Gastrocnemius medialis (tissue), 4 donors: ENCODE measurements at regions not wholly inside any gene's neighbourhood (a gene's known extent, or its start where the extent isn't known, plus 50 kb on each side); places are given as distances from the start of the nearest gene placed in this dataset.

Source experiments
- POLR2A ChIP-seq, 2 donors: fragments of 450-650 bp; IDR thresholded peaks; one replicate each; pipeline ENCODE4 v1.6.1; 2017; ENCODE audit warnings: antibody characterized with exemption in 2 of 2, mild to moderate bottlenecking in 2 of 2, moderate library complexity in 2 of 2
- TF ChIP-seq, protein P1 (sequence below), 5 experiments: fragments of 450-650 bp in 3 of 5; fragments of 200-600 bp in 2 of 5; sonication (generic) in 2 of 5; IDR thresholded peaks in 4 of 5; conservative IDR thresholded peaks in 1 of 5; 1 replicate in 4 of 5; 2 replicates in 1 of 5; pipeline ENCODE4 v1.5.1; 2016 to 2019; ENCODE audit warnings: antibody characterized with exemption in 5 of 5, mild to moderate bottlenecking in 3 of 5, moderate library complexity in 3 of 5

DNA sequence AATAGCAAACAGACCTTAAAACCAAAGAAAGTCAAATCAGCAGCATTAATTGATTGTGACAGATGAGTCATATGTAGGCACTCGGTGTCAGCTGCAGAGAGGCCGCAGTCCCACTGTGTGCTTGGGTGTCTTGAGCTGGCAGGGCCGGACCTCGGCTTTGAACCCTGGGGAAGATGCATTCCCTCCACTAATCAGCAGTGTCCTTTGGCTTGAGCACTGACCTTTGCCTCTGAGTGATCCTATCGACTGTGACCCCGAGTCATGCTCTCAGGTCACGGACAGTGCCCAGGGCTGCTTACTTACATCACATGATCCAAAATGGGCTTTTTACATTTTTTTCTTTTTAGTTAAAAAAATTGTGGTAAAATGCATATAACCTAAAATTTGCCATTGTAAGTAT is 188.7 kb downstream of the GADD45G start:
- TF ChIP-seq, protein P1, sequence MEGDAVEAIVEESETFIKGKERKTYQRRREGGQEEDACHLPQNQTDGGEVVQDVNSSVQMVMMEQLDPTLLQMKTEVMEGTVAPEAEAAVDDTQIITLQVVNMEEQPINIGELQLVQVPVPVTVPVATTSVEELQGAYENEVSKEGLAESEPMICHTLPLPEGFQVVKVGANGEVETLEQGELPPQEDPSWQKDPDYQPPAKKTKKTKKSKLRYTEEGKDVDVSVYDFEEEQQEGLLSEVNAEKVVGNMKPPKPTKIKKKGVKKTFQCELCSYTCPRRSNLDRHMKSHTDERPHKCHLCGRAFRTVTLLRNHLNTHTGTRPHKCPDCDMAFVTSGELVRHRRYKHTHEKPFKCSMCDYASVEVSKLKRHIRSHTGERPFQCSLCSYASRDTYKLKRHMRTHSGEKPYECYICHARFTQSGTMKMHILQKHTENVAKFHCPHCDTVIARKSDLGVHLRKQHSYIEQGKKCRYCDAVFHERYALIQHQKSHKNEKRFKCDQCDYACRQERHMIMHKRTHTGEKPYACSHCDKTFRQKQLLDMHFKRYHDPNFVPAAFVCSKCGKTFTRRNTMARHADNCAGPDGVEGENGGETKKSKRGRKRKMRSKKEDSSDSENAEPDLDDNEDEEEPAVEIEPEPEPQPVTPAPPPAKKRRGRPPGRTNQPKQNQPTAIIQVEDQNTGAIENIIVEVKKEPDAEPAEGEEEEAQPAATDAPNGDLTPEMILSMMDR (IDR thresholded peaks at IDR 0.05 in 4 of 5, conservative IDR thresholded peaks at IDR 0.05 in 1 of 5) = no peak
- TF ChIP-seq POLR2A (IDR thresholded peaks at IDR 0.05) = no peak
